Endodermal cell (in vitro differentiated cells): ENCODE measurements at regions not wholly inside any gene's neighbourhood (a gene's known extent, or its start where the extent isn't known, plus 50 kb on each side); places are given as distances from the start of the nearest gene placed in this dataset.

Experiments used
- DNase-seq: peaks from one replicate; pipeline ENCODE4 v3.0.0-alpha.2; 2017
- H3K27ac ChIP-seq: 2 replicates; pipeline ENCODE4 v1.5.1; 2013; ENCODE audit warnings: mild to moderate bottlenecking, low read depth, low read length, moderate library complexity
- H3K27me3 ChIP-seq: 2 replicates; pipeline ENCODE4 v1.6.1; 2013; ENCODE audit warnings: mild to moderate bottlenecking, low read length, moderate library complexity; ENCODE audit not compliant: insufficient read depth, control insufficient read depth, poor library complexity, severe bottlenecking
- H3K36me3 ChIP-seq: 2 replicates; pipeline ENCODE4 v1.7.0; 2013; ENCODE audit warnings: mild to moderate bottlenecking, low read length, moderate library complexity; ENCODE audit not compliant: control insufficient read depth, insufficient read depth
- H3K4me1 ChIP-seq: one replicate; pipeline ENCODE4 v1.7.0; 2013; ENCODE audit warnings: low read length; ENCODE audit not compliant: control insufficient read depth, insufficient read depth
- H3K4me3 ChIP-seq: 2 replicates; pipeline ENCODE4 v1.5.1; 2013; ENCODE audit warnings: mild to moderate bottlenecking, low read length, moderate library complexity
- H3K9ac ChIP-seq: 2 replicates; pipeline ENCODE4 v1.6.1; 2013; ENCODE audit warnings: mild to moderate bottlenecking, low read length, moderate library complexity; ENCODE audit not compliant: poor library complexity, severe bottlenecking; ENCODE audit errors: extremely low read depth
- H3K9me3 ChIP-seq: 2 replicates; pipeline ENCODE4 v1.6.1; 2013; ENCODE audit warnings: mild to moderate bottlenecking, low read length, moderate library complexity; ENCODE audit not compliant: control insufficient read depth
- H3K27ac Mint-ChIP-seq: 2 replicates; pipeline ENCODE4 v1.8.0; 2020; ENCODE audit warnings: mixed read lengths
- H3K27me3 Mint-ChIP-seq: 2 replicates; pipeline ENCODE4 v1.8.0; 2021; ENCODE audit warnings: mild to moderate bottlenecking, mixed read lengths; ENCODE audit not compliant: insufficient read depth
- H3K36me3 Mint-ChIP-seq: 2 replicates; pipeline ENCODE4 v1.8.0; 2020; ENCODE audit warnings: low read depth, mixed read lengths
- H3K4me1 Mint-ChIP-seq: 2 replicates; pipeline ENCODE4 v1.8.0; 2020; ENCODE audit warnings: mixed read lengths
- H3K4me3 Mint-ChIP-seq: 2 replicates; pipeline ENCODE4 v1.8.0; 2020; ENCODE audit warnings: mild to moderate bottlenecking, moderate library complexity, mixed read lengths
- H3K9me3 Mint-ChIP-seq: 2 replicates; pipeline ENCODE4 v1.8.0; 2020; ENCODE audit warnings: mild to moderate bottlenecking, mixed read lengths
- CTCF ChIP-seq: fragments of 200-600 bp; sonication (generic); conservative IDR thresholded peaks from 2 replicates; pipeline ENCODE4 v1.5.0; 2021; ENCODE audit warnings: antibody characterized with exemption, mild to moderate bottlenecking
- WGBS, 2 experiments: methylation state at CpG; one replicate each; pipeline versions ENCODE4 v1.1.5 to v1.1.7; 2013; ENCODE audit warnings: missing lambda C conversion rate in 2 of 2, mixed read lengths in 1 of 2; ENCODE audit not compliant: insufficient coverage in 1 of 2, insufficient read length in 1 of 2; 5-methylcytosine and 5-hydroxymethylcytosine counted together

GRCh38 chr11:70577948-70578347, 179.6 kb downstream of the CTTN start:
- H3K36me3 Mint-ChIP-seq, result no peaks in the 10 kb centered on the region
- Histone ChIP-seq H3K4me1 (no peaks in the 10 kb centered on the region), H3K36me3 (no peaks in the 10 kb centered on the region), H3K27ac (no peak overlapping the region), H3K9ac (no peak overlapping the region), H3K9me3 (no peaks in the 10 kb centered on the region), H3K27me3 (no peaks in the 10 kb centered on the region), H3K4me3 (no peak overlapping the region)
- H3K9me3 Mint-ChIP-seq, result no peaks in the 10 kb centered on the region
- no peaks in the 10 kb centered on the region for H3K4me1 Mint-ChIP-seq
- no peak for TF ChIP-seq CTCF
- peak; percentile 30 for DNase-seq
- no peaks in the 10 kb centered on the region for H3K27me3 Mint-ChIP-seq
- WGBS, 2 experiments, result 85% methylated on average over 12 to 14 of the region's 14 CpGs
- H3K4me3 Mint-ChIP-seq, result no peak overlapping the region
- H3K27ac Mint-ChIP-seq, result no peak overlapping the region

GRCh38 chr11:70578371-70578770, 180.0 kb downstream of the CTTN start:
- Mint-ChIP-seq H3K27ac (no peak overlapping the region), H3K27me3 (no peaks in the 10 kb centered on the region), H3K4me3 (no peak overlapping the region), H3K36me3 (no peaks in the 10 kb centered on the region), H3K9me3 (no peaks in the 10 kb centered on the region), H3K4me1 (no peaks in the 10 kb centered on the region)
- Histone ChIP-seq H3K27me3 (no peaks in the 10 kb centered on the region), H3K4me1 (no peaks in the 10 kb centered on the region), H3K4me3 (no peak overlapping the region), H3K9ac (no peak overlapping the region), H3K36me3 (no peaks in the 10 kb centered on the region), H3K9me3 (no peaks in the 10 kb centered on the region), H3K27ac (no peak overlapping the region)
- WGBS, 2 experiments, result 90 to 93% methylated on average over 14 of the region's 14 CpGs
- DNase-seq, result no peak
- no peak for TF ChIP-seq CTCF

GRCh38 chr11:70578831-70579230, 180.5 kb downstream of the CTTN start:
- Mint-ChIP-seq H3K4me3 (no peak overlapping the region), H3K36me3 (no peaks in the 10 kb centered on the region), H3K9me3 (no peaks in the 10 kb centered on the region), H3K27ac (no peak overlapping the region), H3K27me3 (no peaks in the 10 kb centered on the region), H3K4me1 (no peaks in the 10 kb centered on the region)
- Histone ChIP-seq H3K9ac (no peak overlapping the region), H3K36me3 (no peaks in the 10 kb centered on the region), H3K4me3 (no peak overlapping the region), H3K27ac (no peak overlapping the region), H3K9me3 (no peaks in the 10 kb centered on the region), H3K27me3 (no peaks in the 10 kb centered on the region), H3K4me1 (no peaks in the 10 kb centered on the region)
- DNase-seq, result no peak
- TF ChIP-seq CTCF, result no peak
- WGBS, 2 experiments, result 88 to 90% methylated on average over 4 to 9 of the region's 9 CpGs
